ENCODE measurements at regions not wholly inside any gene's neighbourhood (a gene's known extent, or its start where the extent isn't known, plus 50 kb on each side); places are given as distances from the start of the nearest gene placed in this dataset.

- H3K27ac ChIP-seq, result no peak overlapping the region
- no peaks in the 10 kb centered on the region for H3K36me3 ChIP-seq
- H3K4me3 ChIP-seq, result no peak overlapping the region
- intact Hi-C loops (cut with DNase I), result no loop called here
- no peak for TF ChIP-seq CTCF (IDR thresholded peaks at IDR 0.05)
- TF ChIP-seq POLR2AphosphoS5 (IDR thresholded peaks at IDR 0.05; ENCODE audit: insufficient read depth in 1 of 2, low read depth in 1 of 2), result no peak
- no peaks in the 10 kb centered on the region for H3K27me3 ChIP-seq
- no peaks in the 10 kb centered on the region for H3K9me3 ChIP-seq
- peaks cover 20% of the 10 kb centered on the region for H3K4me1 ChIP-seq
- no peak for DNase-seq (ENCODE audit: extremely low spot score in 2 of 2)
Observed at GRCh38 chr9:134216961-134217360, 52.6 kb upstream of the RNU6ATAC start.

GRCh38 chr9:134217431-134218210, 53.3 kb upstream of the RNU6ATAC start:
- H3K4me3 ChIP-seq, result no peak overlapping the region
- intact Hi-C loops (cut with DNase I), result no loop called here
- no peaks in the 10 kb centered on the region for H3K27me3 ChIP-seq
- no peaks in the 10 kb centered on the region for H3K36me3 ChIP-seq
- H3K9me3 ChIP-seq, result no peaks in the 10 kb centered on the region
- no peak overlapping the region for H3K27ac ChIP-seq
- no peak for TF ChIP-seq CTCF (IDR thresholded peaks at IDR 0.05)
- no peak for TF ChIP-seq POLR2AphosphoS5 (IDR thresholded peaks at IDR 0.05; ENCODE audit: insufficient read depth in 1 of 2, low read depth in 1 of 2)
- no peak for TF ChIP-seq POLR2A (IDR thresholded peaks at IDR 0.05)
- no peak for DNase-seq (ENCODE audit: extremely low spot score in 2 of 2)
- peaks cover 26% of the 10 kb centered on the region for H3K4me1 ChIP-seq

GRCh38 chr9:134218230-134218629, 53.9 kb upstream of the RNU6ATAC start:
- intact Hi-C loops (cut with DNase I), result no loop called here
- H3K27me3 ChIP-seq, result no peaks in the 10 kb centered on the region
- no peaks in the 10 kb centered on the region for H3K36me3 ChIP-seq
- H3K4me3 ChIP-seq, result no peak overlapping the region
- peaks cover 32% of the 10 kb centered on the region for H3K4me1 ChIP-seq
- TF ChIP-seq CTCF (IDR thresholded peaks at IDR 0.05) (no peak), POLR2AphosphoS5 (IDR thresholded peaks at IDR 0.05; ENCODE audit: insufficient read depth in 1 of 2, low read depth in 1 of 2) (no peak), POLR2A (IDR thresholded peaks at IDR 0.05) (no peak)
- H3K9me3 ChIP-seq, result no peaks in the 10 kb centered on the region
- no peak overlapping the region for H3K27ac ChIP-seq
- no peak for DNase-seq (ENCODE audit: extremely low spot score in 2 of 2)

GRCh38 chr9:134219646-134220060, 55.3 kb upstream of the RNU6ATAC start:
- Histone ChIP-seq H3K27ac (no peak overlapping the region), H3K4me1 (peaks cover 41% of the 10 kb centered on the region), H3K36me3 (no peaks in the 10 kb centered on the region), H3K4me3 (no peak overlapping the region), H3K27me3 (no peaks in the 10 kb centered on the region), H3K9me3 (no peaks in the 10 kb centered on the region)
- TF ChIP-seq CTCF (IDR thresholded peaks at IDR 0.05) (no peak), POLR2A (IDR thresholded peaks at IDR 0.05) (no peak), POLR2AphosphoS5 (IDR thresholded peaks at IDR 0.05; ENCODE audit: insufficient read depth in 1 of 2, low read depth in 1 of 2) (no peak)
- no peak for DNase-seq (ENCODE audit: extremely low spot score in 2 of 2)
- intact Hi-C loops (cut with DNase I), result no loop called here

- intact Hi-C loops (cut with DNase I), result no loop called here
- DNase-seq (ENCODE audit: extremely low spot score in 2 of 2), result no peak
- TF ChIP-seq POLR2A (IDR thresholded peaks at IDR 0.05), result no peak
- no peak for TF ChIP-seq POLR2AphosphoS5 (IDR thresholded peaks at IDR 0.05; ENCODE audit: insufficient read depth in 1 of 2, low read depth in 1 of 2)
- no peak for TF ChIP-seq CTCF (IDR thresholded peaks at IDR 0.05)
Observed at GRCh38 chr9:134220311-134220710, 55.9 kb upstream of the RNU6ATAC start.

More at GRCh38 chr9:134220311-134220710, 55.9 kb upstream of the RNU6ATAC start:
- Histone ChIP-seq H3K27me3 (no peaks in the 10 kb centered on the region), H3K4me1 (peaks cover 41% of the 10 kb centered on the region), H3K4me3 (no peak overlapping the region), H3K27ac (no peak overlapping the region), H3K9me3 (no peaks in the 10 kb centered on the region), H3K36me3 (no peaks in the 10 kb centered on the region)

Measured in vagina (tissue), 2 donors.